IPS-15b (cell line): ENCODE measurements at regions not wholly inside any gene's neighbourhood (a gene's known extent, or its start where the extent isn't known, plus 50 kb on each side); places are given as distances from the start of the nearest gene placed in this dataset.

Source experiments
- H3K27me3 ChIP-seq: one replicate; pipeline ENCODE4 v1.6.1; 2013; ENCODE audit warnings: low read length; ENCODE audit not compliant: control insufficient read depth, insufficient read depth
- H3K36me3 ChIP-seq: one replicate; pipeline ENCODE4 v1.6.1; 2013; ENCODE audit warnings: low read length; ENCODE audit not compliant: control insufficient read depth, insufficient read depth
- H3K4me1 ChIP-seq: one replicate; pipeline ENCODE4 v1.6.1; 2013; ENCODE audit warnings: mild to moderate bottlenecking, low read length; ENCODE audit not compliant: control insufficient read depth, insufficient read depth
- H3K4me3 ChIP-seq: one replicate; pipeline ENCODE4 v1.5.1; 2013; ENCODE audit warnings: low read depth, low read length
- H3K9ac ChIP-seq: one replicate; pipeline ENCODE4 v1.6.1; 2013; ENCODE audit warnings: low read depth, mild to moderate bottlenecking, low read length
- H3K9me3 ChIP-seq: one replicate; pipeline ENCODE4 v1.6.1; 2013; ENCODE audit warnings: mild to moderate bottlenecking, low read length; ENCODE audit not compliant: control insufficient read depth, insufficient read depth

- Histone ChIP-seq H3K9ac (no peak overlapping the region), H3K27me3 (no peaks in the 10 kb centered on the region), H3K4me3 (no peak overlapping the region), H3K4me1 (no peaks in the 10 kb centered on the region), H3K36me3 (no peaks in the 10 kb centered on the region), H3K9me3 (no peaks in the 10 kb centered on the region)
Observed at GRCh38 chr5:166651234-166651633, 1640.2 kb upstream of the WWC1 start.

- no peaks in the 10 kb centered on the region for H3K36me3 ChIP-seq
- H3K9ac ChIP-seq: no peak overlapping the region
- no peaks in the 10 kb centered on the region for H3K27me3 ChIP-seq
- no peaks in the 10 kb centered on the region for H3K9me3 ChIP-seq
- no peak overlapping the region for H3K4me3 ChIP-seq
- H3K4me1 ChIP-seq: peaks cover 7% of the 10 kb centered on the region
Observed at GRCh38 chr5:166671811-166672210, 1619.6 kb upstream of the WWC1 start.

GRCh38 chr5:166672431-166672830 lies 1619.0 kb upstream of the WWC1 start:
- Histone ChIP-seq H3K4me3 (no peak overlapping the region), H3K9ac (no peak overlapping the region), H3K9me3 (no peaks in the 10 kb centered on the region), H3K4me1 (peaks cover 7% of the 10 kb centered on the region), H3K27me3 (no peaks in the 10 kb centered on the region), H3K36me3 (no peaks in the 10 kb centered on the region)

GRCh38 chr5:166677891-166678290 lies 1613.6 kb upstream of the WWC1 start:
- no peak overlapping the region for H3K9ac ChIP-seq
- no peaks in the 10 kb centered on the region for H3K27me3 ChIP-seq
- H3K4me3 ChIP-seq: no peak overlapping the region
- no peaks in the 10 kb centered on the region for H3K36me3 ChIP-seq
- H3K4me1 ChIP-seq: no peaks in the 10 kb centered on the region
- no peaks in the 10 kb centered on the region for H3K9me3 ChIP-seq

GRCh38 chr5:166679331-166679730 lies 1612.1 kb upstream of the WWC1 start:
- no peaks in the 10 kb centered on the region for H3K9me3 ChIP-seq
- H3K4me1 ChIP-seq: no peaks in the 10 kb centered on the region

GRCh38 chr5:166695326-166695725 lies 1596.1 kb upstream of the WWC1 start:
- H3K9me3 ChIP-seq: no peaks in the 10 kb centered on the region
- H3K4me3 ChIP-seq: no peak overlapping the region
- no peak overlapping the region for H3K9ac ChIP-seq
- no peaks in the 10 kb centered on the region for H3K27me3 ChIP-seq
- H3K4me1 ChIP-seq: peaks cover 3% of the 10 kb centered on the region
- no peaks in the 10 kb centered on the region for H3K36me3 ChIP-seq

More at GRCh38 chr5:166679331-166679730, 1612.1 kb upstream of the WWC1 start:
- Histone ChIP-seq H3K4me3 (no peak overlapping the region), H3K36me3 (no peaks in the 10 kb centered on the region), H3K9ac (no peak overlapping the region), H3K27me3 (no peaks in the 10 kb centered on the region)

- Histone ChIP-seq H3K4me1 (peaks cover 8% of the 10 kb centered on the region), H3K36me3 (no peaks in the 10 kb centered on the region), H3K27me3 (no peaks in the 10 kb centered on the region), H3K4me3 (no peak overlapping the region), H3K9me3 (no peaks in the 10 kb centered on the region), H3K9ac (no peak overlapping the region)
Observed at GRCh38 chr5:166708291-166708690, 1583.2 kb upstream of the WWC1 start.

- Histone ChIP-seq H3K36me3 (no peaks in the 10 kb centered on the region), H3K9ac (no peak overlapping the region), H3K27me3 (no peaks in the 10 kb centered on the region), H3K4me1 (peaks cover 11% of the 10 kb centered on the region), H3K4me3 (no peak overlapping the region), H3K9me3 (no peaks in the 10 kb centered on the region)
Observed at GRCh38 chr5:166709691-166710090, 1581.8 kb upstream of the WWC1 start.

GRCh38 chr5:166710271-166710670 lies 1581.2 kb upstream of the WWC1 start:
- no peak overlapping the region for H3K9ac ChIP-seq
- H3K4me1 ChIP-seq: peaks cover 11% of the 10 kb centered on the region
- no peaks in the 10 kb centered on the region for H3K27me3 ChIP-seq
- no peaks in the 10 kb centered on the region for H3K36me3 ChIP-seq
- H3K9me3 ChIP-seq: no peaks in the 10 kb centered on the region
- no peak overlapping the region for H3K4me3 ChIP-seq

GRCh38 chr5:166712447-166713185 lies 1578.8 kb upstream of the WWC1 start:
- H3K27me3 ChIP-seq: no peaks in the 10 kb centered on the region
- no peak overlapping the region for H3K9ac ChIP-seq
- peaks cover 11% of the 10 kb centered on the region for H3K4me1 ChIP-seq
- no peaks in the 10 kb centered on the region for H3K36me3 ChIP-seq
- no peak overlapping the region for H3K4me3 ChIP-seq
- no peaks in the 10 kb centered on the region for H3K9me3 ChIP-seq

- H3K9ac ChIP-seq: no peak overlapping the region
Observed at GRCh38 chr5:166713295-166713694, 1578.2 kb upstream of the WWC1 start.

GRCh38 chr5:166716856-166717492 lies 1574.5 kb upstream of the WWC1 start:
- H3K36me3 ChIP-seq: no peaks in the 10 kb centered on the region
- no peak overlapping the region for H3K4me3 ChIP-seq
- no peaks in the 10 kb centered on the region for H3K9me3 ChIP-seq
- no peak overlapping the region for H3K9ac ChIP-seq
- peaks cover 11% of the 10 kb centered on the region for H3K4me1 ChIP-seq
- no peaks in the 10 kb centered on the region for H3K27me3 ChIP-seq

More at GRCh38 chr5:166713295-166713694, 1578.2 kb upstream of the WWC1 start:
- H3K4me3 ChIP-seq: no peak overlapping the region
- no peaks in the 10 kb centered on the region for H3K27me3 ChIP-seq
- no peaks in the 10 kb centered on the region for H3K36me3 ChIP-seq
- no peaks in the 10 kb centered on the region for H3K9me3 ChIP-seq
- peaks cover 11% of the 10 kb centered on the region for H3K4me1 ChIP-seq
